CD4-positive, CD25-positive, alpha-beta regulatory T cell (primary cell): ENCODE measurements at regions not wholly inside any gene's neighbourhood (a gene's known extent, or its start where the extent isn't known, plus 50 kb on each side); places are given as distances from the start of the nearest gene placed in this dataset.

Experiments
- ATAC-seq, 2 donors: fragments of 150-1000 bp; cut with Tn5 transposase; one replicate each; pipeline ENCODE4 v1.10.0; 2021; ENCODE audit warnings: low read depth in 2 of 2, moderate number of reproducible peaks in 2 of 2, moderate library complexity in 1 of 2
- DNase-seq, 3 donors: peaks; one replicate each; pipeline versions ENCODE4 v3.0.0 to v3.0.0-alpha.2; 2012 to 2022; ENCODE audit warnings: mixed read lengths in 1 of 3
- H3K27ac ChIP-seq: one replicate; pipeline ENCODE4 v1.7.0; 2013; ENCODE audit warnings: mild to moderate bottlenecking, low read length; ENCODE audit not compliant: insufficient read depth, poor library complexity, severe bottlenecking
- H3K27me3 ChIP-seq: one replicate; pipeline ENCODE4 v1.7.0; 2013; ENCODE audit warnings: low read length; ENCODE audit not compliant: control insufficient read depth, insufficient read depth
- H3K36me3 ChIP-seq: one replicate; pipeline ENCODE4 v1.7.0; 2013; ENCODE audit warnings: mild to moderate bottlenecking, low read length, moderate library complexity; ENCODE audit not compliant: control insufficient read depth, insufficient read depth
- H3K4me1 ChIP-seq: 2 replicates; pipeline ENCODE4 v1.7.0; 2013; ENCODE audit warnings: mild to moderate bottlenecking, low read length; ENCODE audit not compliant: insufficient read depth, control insufficient read depth, poor library complexity, severe bottlenecking
- H3K4me3 ChIP-seq: one replicate; pipeline ENCODE4 v1.7.0; 2013; ENCODE audit warnings: low read depth, mild to moderate bottlenecking, low read length, moderate library complexity
- H3K9me3 ChIP-seq, 2 experiments: 1 replicate in 1 of 2; 2 replicates in 1 of 2; pipeline ENCODE4 v1.7.0; 2013; ENCODE audit warnings: low read length in 2 of 2, mild to moderate bottlenecking in 1 of 2, moderate library complexity in 1 of 2; ENCODE audit not compliant: control insufficient read depth in 2 of 2
- H3K27ac Mint-ChIP-seq, 3 donors: one replicate each; pipeline ENCODE4 v1.8.0; 2020 to 2022; ENCODE audit warnings: mild to moderate bottlenecking in 3 of 3, mixed read lengths in 3 of 3, moderate library complexity in 2 of 3
- H3K27me3 Mint-ChIP-seq: one replicate; pipeline ENCODE4 v1.8.0; 2022; ENCODE audit warnings: mild to moderate bottlenecking, mixed read lengths
- H3K36me3 Mint-ChIP-seq: one replicate; pipeline ENCODE4 v1.8.0; 2020; ENCODE audit warnings: mixed read lengths
- H3K4me1 Mint-ChIP-seq, 4 donors: one replicate each; pipeline ENCODE4 v1.8.0; 2020 to 2022; ENCODE audit warnings: mixed read lengths in 4 of 4, mild to moderate bottlenecking in 1 of 4
- H3K4me3 Mint-ChIP-seq, 4 donors: one replicate each; pipeline ENCODE4 v1.8.0; 2020 to 2022; ENCODE audit warnings: mild to moderate bottlenecking in 4 of 4, mixed read lengths in 4 of 4, moderate library complexity in 3 of 4
- H3K9me3 Mint-ChIP-seq, 7 donors: one replicate each; pipeline ENCODE4 v1.8.0; 2020 to 2022; ENCODE audit warnings: mixed read lengths in 7 of 7, mild to moderate bottlenecking in 3 of 7, moderate library complexity in 2 of 7

DNA sequence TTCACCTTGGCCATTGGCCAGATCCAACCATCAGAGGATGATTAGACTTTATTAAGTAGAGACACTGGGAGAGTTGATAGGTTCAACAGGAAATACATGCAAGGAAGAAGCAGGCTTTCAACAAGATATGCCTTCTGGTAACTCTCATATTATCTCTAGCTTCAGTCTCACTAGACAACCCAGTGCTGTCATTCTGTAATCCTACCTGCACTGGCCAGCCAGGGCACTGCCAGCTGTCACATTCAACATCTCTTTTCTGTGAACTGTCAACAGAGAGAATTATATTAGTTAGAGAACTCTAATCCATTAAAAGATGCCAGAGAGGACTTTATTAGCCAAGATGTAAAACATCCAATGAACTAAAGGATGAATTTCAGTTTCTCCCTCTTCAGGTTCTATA is 337.9 kb upstream of the JAG1 start:
- H3K9me3 Mint-ChIP-seq: peaks cover 0 to 14% (median 5%) of the 10 kb centered on the region in 7 donors
- no peak overlapping the region for H3K27ac Mint-ChIP-seq
- Histone ChIP-seq H3K27ac (no peak overlapping the region), H3K36me3 (no peaks in the 10 kb centered on the region), H3K4me3 (no peak overlapping the region), H3K4me1 (no peaks in the 10 kb centered on the region), H3K27me3 (no peaks in the 10 kb centered on the region), H3K9me3 (no peaks in the 10 kb centered on the region)
- no peaks in the 10 kb centered on the region for H3K36me3 Mint-ChIP-seq
- no peak overlapping the region for H3K4me3 Mint-ChIP-seq
- H3K27me3 Mint-ChIP-seq: no peaks in the 10 kb centered on the region
- H3K4me1 Mint-ChIP-seq: no peaks in the 10 kb centered on the region
- DNase-seq: no peak
- no peak for ATAC-seq

DNA sequence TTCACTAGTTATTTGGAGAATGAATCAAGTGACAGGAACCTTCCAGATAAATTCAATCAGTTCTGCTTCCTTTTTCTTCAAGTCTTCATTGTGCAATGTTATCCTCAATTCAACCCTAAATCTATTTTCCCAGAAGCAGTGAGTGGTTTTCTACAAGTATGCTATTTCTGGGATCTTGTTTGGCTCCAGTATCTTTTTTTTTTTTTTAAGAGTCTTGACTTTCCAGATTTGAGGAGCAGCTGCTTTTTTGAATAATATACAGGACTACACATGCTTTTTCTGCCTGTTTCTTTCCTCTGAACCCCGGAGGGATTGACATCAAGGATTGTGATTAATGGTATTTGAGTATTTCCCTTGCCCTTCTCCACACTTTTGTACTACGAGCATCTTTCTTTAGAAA is 339.2 kb upstream of the JAG1 start:
- ATAC-seq: no peak

GRCh38 chr20:11013801-11014200 is 340.0 kb upstream of the JAG1 start:
- Histone ChIP-seq H3K4me3 (no peak overlapping the region), H3K9me3 (no peaks in the 10 kb centered on the region), H3K27ac (no peak overlapping the region), H3K36me3 (no peaks in the 10 kb centered on the region), H3K27me3 (no peaks in the 10 kb centered on the region), H3K4me1 (no peaks in the 10 kb centered on the region)
- Mint-ChIP-seq H3K36me3 (no peaks in the 10 kb centered on the region), H3K9me3 (peaks cover 0 to 18% (median 5%) of the 10 kb centered on the region in 7 donors), H3K27me3 (no peaks in the 10 kb centered on the region), H3K4me1 (no peaks in the 10 kb centered on the region), H3K27ac (no peak overlapping the region), H3K4me3 (no peak overlapping the region)
- ATAC-seq: no peak
- no peak for DNase-seq

More for the DNA sequence above, 339.2 kb upstream of the JAG1 start:
- Mint-ChIP-seq H3K36me3 (no peaks in the 10 kb centered on the region), H3K4me1 (no peaks in the 10 kb centered on the region), H3K27me3 (no peaks in the 10 kb centered on the region), H3K9me3 (peaks cover 0 to 16% (median 6%) of the 10 kb centered on the region in 7 donors), H3K27ac (no peak overlapping the region), H3K4me3 (no peak overlapping the region)
- Histone ChIP-seq H3K27me3 (no peaks in the 10 kb centered on the region), H3K27ac (no peak overlapping the region), H3K36me3 (no peaks in the 10 kb centered on the region), H3K4me1 (no peaks in the 10 kb centered on the region), H3K4me3 (no peak overlapping the region), H3K9me3 (no peaks in the 10 kb centered on the region)
- DNase-seq: no peak

GRCh38 chr20:11015440-11015839 is 341.6 kb upstream of the JAG1 start:
- Histone ChIP-seq H3K36me3 (no peaks in the 10 kb centered on the region), H3K4me3 (no peak overlapping the region), H3K27me3 (no peaks in the 10 kb centered on the region), H3K4me1 (no peaks in the 10 kb centered on the region), H3K9me3 (no peaks in the 10 kb centered on the region), H3K27ac (no peak overlapping the region)
- H3K27me3 Mint-ChIP-seq: no peaks in the 10 kb centered on the region
- no peak for ATAC-seq
- no peaks in the 10 kb centered on the region for H3K36me3 Mint-ChIP-seq
- H3K4me1 Mint-ChIP-seq: no peaks in the 10 kb centered on the region
- H3K4me3 Mint-ChIP-seq: no peak overlapping the region
- no peak for DNase-seq
- peaks cover 0 to 29% (median 8%) of the 10 kb centered on the region in 7 donors for H3K9me3 Mint-ChIP-seq
- H3K27ac Mint-ChIP-seq: no peak overlapping the region

DNA sequence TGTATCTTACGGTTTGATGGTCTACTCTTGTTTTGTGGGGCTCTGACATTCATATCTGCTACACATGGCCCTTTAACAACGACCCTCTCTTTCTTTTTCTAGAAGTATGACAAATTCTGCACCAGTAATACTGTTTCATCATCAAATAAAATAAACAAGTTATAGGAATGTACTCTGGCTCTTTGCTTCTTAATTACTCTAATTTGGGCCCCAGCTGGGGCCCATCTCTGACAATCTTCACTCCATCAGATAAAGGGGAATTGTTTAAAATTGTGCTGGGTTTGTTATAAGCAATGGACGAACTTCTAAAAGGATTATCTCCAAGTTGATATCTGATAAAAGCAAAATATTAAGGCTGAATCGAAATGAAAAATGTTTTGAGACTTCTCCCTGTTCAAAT is 343.6 kb upstream of the JAG1 start:
- ATAC-seq: no peak
- H3K4me3 ChIP-seq: no peak overlapping the region
- Mint-ChIP-seq H3K4me3 (no peak overlapping the region), H3K27me3 (no peaks in the 10 kb centered on the region), H3K36me3 (no peaks in the 10 kb centered on the region), H3K27ac (no peak overlapping the region), H3K9me3 (peaks cover 0 to 22% (median 6%) of the 10 kb centered on the region in 7 donors), H3K4me1 (no peaks in the 10 kb centered on the region)
- no peaks in the 10 kb centered on the region for H3K4me1 ChIP-seq
- H3K27me3 ChIP-seq: no peaks in the 10 kb centered on the region
- H3K9me3 ChIP-seq: no peaks in the 10 kb centered on the region
- H3K27ac ChIP-seq: no peak overlapping the region
- DNase-seq: no peak
- H3K36me3 ChIP-seq: no peaks in the 10 kb centered on the region

GRCh38 chr20:11018668-11019170 is 344.9 kb upstream of the JAG1 start:
- Mint-ChIP-seq H3K36me3 (no peaks in the 10 kb centered on the region), H3K27me3 (no peaks in the 10 kb centered on the region), H3K4me3 (no peak overlapping the region), H3K27ac (no peak overlapping the region), H3K9me3 (peaks cover 2 to 22% (median 7%) of the 10 kb centered on the region in 7 donors), H3K4me1 (no peaks in the 10 kb centered on the region)
- Histone ChIP-seq H3K36me3 (no peaks in the 10 kb centered on the region), H3K27me3 (no peaks in the 10 kb centered on the region), H3K27ac (no peak overlapping the region), H3K4me1 (no peaks in the 10 kb centered on the region), H3K4me3 (no peak overlapping the region), H3K9me3 (no peaks in the 10 kb centered on the region)
- DNase-seq: no peak
- ATAC-seq: no peak

- DNase-seq: no peak
- no peaks in the 10 kb centered on the region for H3K4me1 Mint-ChIP-seq
- Histone ChIP-seq H3K36me3 (no peaks in the 10 kb centered on the region), H3K9me3 (no peaks in the 10 kb centered on the region), H3K27me3 (no peaks in the 10 kb centered on the region), H3K4me1 (no peaks in the 10 kb centered on the region), H3K4me3 (no peak overlapping the region), H3K27ac (no peak overlapping the region)
- H3K36me3 Mint-ChIP-seq: no peaks in the 10 kb centered on the region
- no peak overlapping the region for H3K27ac Mint-ChIP-seq
- peaks cover 2 to 26% (median 7%) of the 10 kb centered on the region in 7 donors for H3K9me3 Mint-ChIP-seq
- H3K27me3 Mint-ChIP-seq: no peaks in the 10 kb centered on the region
- no peak for ATAC-seq
- H3K4me3 Mint-ChIP-seq: no peak overlapping the region
Measured at GRCh38 chr20:11020712-11021111, 346.9 kb upstream of the JAG1 start.

DNA sequence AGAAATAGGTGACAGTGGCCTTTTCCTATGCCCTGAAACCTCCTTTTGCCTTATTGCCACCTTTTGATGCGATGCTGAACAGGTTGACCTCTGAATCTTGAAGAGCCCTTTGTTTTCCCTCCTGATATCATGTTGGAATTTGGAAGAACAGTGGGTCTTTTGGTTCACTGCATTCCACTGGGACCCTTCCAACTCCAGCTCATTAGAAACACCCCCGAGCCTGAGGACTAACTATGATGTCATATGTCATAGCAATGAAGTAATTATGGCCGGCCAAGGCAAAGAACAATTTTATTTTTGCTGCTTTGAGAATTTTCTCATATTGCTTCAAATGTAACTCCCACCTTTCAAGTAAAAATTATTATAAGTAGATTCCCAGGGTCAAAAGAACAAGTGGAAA is 353.4 kb upstream of the JAG1 start:
- H3K27ac Mint-ChIP-seq: no peak overlapping the region
- H3K9me3 Mint-ChIP-seq: peaks cover 4 to 13% (median 6%) of the 10 kb centered on the region in 7 donors
- DNase-seq (no peak), ATAC-seq (no peak)
- no peaks in the 10 kb centered on the region for H3K4me1 ChIP-seq
- no peak overlapping the region for H3K4me3 Mint-ChIP-seq
- no peaks in the 10 kb centered on the region for H3K4me1 Mint-ChIP-seq
- H3K27me3 ChIP-seq: no peaks in the 10 kb centered on the region
- no peaks in the 10 kb centered on the region for H3K9me3 ChIP-seq
- no peaks in the 10 kb centered on the region for H3K27me3 Mint-ChIP-seq
- H3K36me3 Mint-ChIP-seq: no peaks in the 10 kb centered on the region
- no peak overlapping the region for H3K4me3 ChIP-seq
- H3K27ac ChIP-seq: no peak overlapping the region
- no peaks in the 10 kb centered on the region for H3K36me3 ChIP-seq
